Cardiac muscle cell (in vitro differentiated cells and primary cell): ENCODE measurements at regions not wholly inside any gene's neighbourhood (a gene's known extent, or its start where the extent isn't known, plus 50 kb on each side); places are given as distances from the start of the nearest gene placed in this dataset.
A peak's percentile ranks its signal among the peaks of the same experiment; 100 is the strongest.

Source experiments
- DNase-seq, 2 donors: peaks; one replicate each; pipeline versions ENCODE4 v3.0.0 to v3.0.0-alpha.2; 2010 to 2017; ENCODE audit warnings: low read depth in 1 of 2, low spot score in 1 of 2
- H3K27ac ChIP-seq: fragments of 200-600 bp; sonication (generic); 2 replicates; pipeline ENCODE4 v1.5.1; 2016
- H3K27me3 ChIP-seq: fragments of 200-600 bp; sonication (generic); 2 replicates; pipeline ENCODE4 v1.6.0; 2016; ENCODE audit warnings: control low read depth
- H3K36me3 ChIP-seq: fragments of 200-600 bp; sonication (generic); 2 replicates; pipeline ENCODE4 v1.5.1; 2016; ENCODE audit warnings: control low read depth
- H3K4me1 ChIP-seq: fragments of 200-600 bp; sonication (generic); 2 replicates; pipeline ENCODE4 v1.8.1; 2017; ENCODE audit warnings: low read depth, mild to moderate bottlenecking, mixed run types
- H3K4me3 ChIP-seq: fragments of 200-600 bp; sonication (generic); 2 replicates; pipeline ENCODE4 v1.5.1; 2016; ENCODE audit warnings: mild to moderate bottlenecking
- H3K9me3 ChIP-seq: fragments of 200-600 bp; sonication (generic); 2 replicates; pipeline ENCODE4 v1.5.1; 2017; ENCODE audit warnings: low read depth, mild to moderate bottlenecking, control low read depth
- TF ChIP-seq, protein P1 (sequence below): IDR thresholded peaks from 2 replicates; pipeline ENCODE4 v1.5.1; 2012; ENCODE audit warnings: low read depth, mild to moderate bottlenecking, low read length

DNA sequence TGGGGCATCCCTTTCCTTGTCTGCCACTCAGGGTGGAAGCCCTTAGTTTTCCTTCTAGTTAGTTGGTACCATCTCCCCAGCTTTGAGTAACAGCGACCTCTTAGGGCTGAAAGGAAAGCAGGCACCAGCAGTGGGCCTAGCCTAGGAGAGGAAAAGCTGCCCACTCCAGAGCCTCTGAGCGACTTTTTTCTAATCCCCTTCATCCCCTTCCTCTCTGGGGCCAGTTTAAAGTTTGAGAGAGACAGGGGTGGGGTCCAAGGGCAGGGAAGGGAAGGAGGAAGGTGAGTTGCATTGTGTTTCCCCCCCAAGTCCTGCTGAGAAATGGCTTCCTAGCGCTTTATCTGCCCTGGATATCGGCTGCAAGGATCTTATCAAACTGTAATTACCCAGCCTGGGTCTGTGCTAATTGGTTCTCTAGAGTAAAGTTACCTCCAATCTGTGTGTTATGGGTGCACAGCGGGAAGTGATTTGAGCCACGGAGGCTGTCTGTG is 573.9 kb upstream of the CADM1 start:
- Histone ChIP-seq H3K27me3 (no peaks in the 10 kb centered on the region), H3K27ac (no peak overlapping the region), H3K4me1 (peaks cover 7% of the 10 kb centered on the region), H3K36me3 (no peaks in the 10 kb centered on the region), H3K4me3 (no peak overlapping the region), H3K9me3 (no peaks in the 10 kb centered on the region)
- TF ChIP-seq, protein P1, sequence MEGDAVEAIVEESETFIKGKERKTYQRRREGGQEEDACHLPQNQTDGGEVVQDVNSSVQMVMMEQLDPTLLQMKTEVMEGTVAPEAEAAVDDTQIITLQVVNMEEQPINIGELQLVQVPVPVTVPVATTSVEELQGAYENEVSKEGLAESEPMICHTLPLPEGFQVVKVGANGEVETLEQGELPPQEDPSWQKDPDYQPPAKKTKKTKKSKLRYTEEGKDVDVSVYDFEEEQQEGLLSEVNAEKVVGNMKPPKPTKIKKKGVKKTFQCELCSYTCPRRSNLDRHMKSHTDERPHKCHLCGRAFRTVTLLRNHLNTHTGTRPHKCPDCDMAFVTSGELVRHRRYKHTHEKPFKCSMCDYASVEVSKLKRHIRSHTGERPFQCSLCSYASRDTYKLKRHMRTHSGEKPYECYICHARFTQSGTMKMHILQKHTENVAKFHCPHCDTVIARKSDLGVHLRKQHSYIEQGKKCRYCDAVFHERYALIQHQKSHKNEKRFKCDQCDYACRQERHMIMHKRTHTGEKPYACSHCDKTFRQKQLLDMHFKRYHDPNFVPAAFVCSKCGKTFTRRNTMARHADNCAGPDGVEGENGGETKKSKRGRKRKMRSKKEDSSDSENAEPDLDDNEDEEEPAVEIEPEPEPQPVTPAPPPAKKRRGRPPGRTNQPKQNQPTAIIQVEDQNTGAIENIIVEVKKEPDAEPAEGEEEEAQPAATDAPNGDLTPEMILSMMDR: peak; percentile 27
- DNase-seq: peak in 1 of 2 donors; percentile 67

DNA sequence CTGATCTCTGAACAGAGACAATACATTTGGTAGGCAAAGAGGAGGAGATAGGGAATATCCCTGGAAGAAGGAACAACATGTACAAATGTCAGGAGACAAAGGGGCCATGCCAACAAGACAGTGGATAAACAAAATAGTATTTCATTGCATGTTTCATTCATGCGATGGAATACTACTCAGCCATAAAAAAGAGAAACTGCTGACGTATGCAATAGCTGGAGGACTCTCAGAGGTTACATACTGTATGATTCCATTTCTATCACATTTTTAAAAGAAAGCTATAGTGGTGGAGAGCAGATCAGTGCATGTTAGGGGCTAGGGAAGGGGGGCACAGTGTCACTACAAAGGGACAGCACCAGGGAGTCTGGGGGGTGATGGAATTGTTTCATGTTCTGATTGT is 572.9 kb upstream of the CADM1 start:
- DNase-seq: no peak
- Histone ChIP-seq H3K27me3 (no peaks in the 10 kb centered on the region), H3K4me1 (peaks cover 7% of the 10 kb centered on the region), H3K27ac (no peak overlapping the region), H3K36me3 (no peaks in the 10 kb centered on the region), H3K9me3 (no peaks in the 10 kb centered on the region), H3K4me3 (no peak overlapping the region)
- TF ChIP-seq, protein P1: no peak

DNA sequence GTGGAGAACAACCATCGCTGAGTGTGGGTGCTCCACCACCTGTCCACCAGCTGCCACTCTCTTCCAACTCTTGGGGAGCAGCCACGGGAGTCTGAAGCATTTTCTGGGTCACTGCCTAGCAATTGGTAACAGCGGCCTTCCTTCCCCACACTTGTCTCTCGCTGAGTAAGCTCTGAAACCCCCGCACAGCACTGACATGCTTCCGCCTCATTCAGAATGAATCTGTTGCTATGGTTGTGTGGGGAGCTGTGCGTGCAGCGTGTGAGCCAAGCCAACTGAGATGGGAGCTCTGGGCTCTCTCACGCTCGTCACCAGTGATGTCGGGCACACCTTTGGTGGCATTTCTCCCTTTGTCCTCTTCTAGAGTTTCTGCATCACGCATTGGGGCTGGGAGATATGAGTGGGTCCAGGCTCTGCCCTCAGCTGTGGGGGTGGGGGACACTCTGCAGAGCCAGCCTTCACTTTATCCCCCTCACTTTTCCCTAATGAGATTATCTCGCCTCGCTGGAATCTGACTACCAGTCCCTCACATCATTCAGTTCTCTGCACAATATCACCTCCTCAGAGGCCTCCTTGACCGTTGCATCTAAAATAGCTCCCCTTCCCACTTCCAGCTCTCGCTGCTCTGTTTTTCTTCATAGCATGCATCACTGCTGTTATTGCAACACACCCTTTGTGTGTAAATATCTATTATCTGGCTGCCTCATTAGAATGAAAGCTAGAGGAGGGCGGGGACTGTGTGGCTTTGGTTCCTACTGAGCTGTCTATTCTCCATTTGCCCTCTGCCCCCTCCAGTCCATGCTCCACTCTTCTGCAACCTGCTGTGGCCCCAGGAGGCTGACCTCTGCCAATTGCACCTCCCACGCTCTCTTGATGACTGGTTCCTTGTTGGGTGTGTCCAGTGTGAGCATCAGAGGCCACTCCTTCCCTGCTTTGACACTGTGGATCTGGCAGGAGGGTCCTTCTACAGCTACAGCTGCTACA is 569.9 kb upstream of the CADM1 start:
- Histone ChIP-seq H3K27me3 (peaks cover 4% of the 10 kb centered on the region), H3K36me3 (no peaks in the 10 kb centered on the region), H3K4me1 (peaks cover 16% of the 10 kb centered on the region), H3K27ac (peak overlapping the region; percentile 71), H3K4me3 (no peak overlapping the region), H3K9me3 (no peaks in the 10 kb centered on the region)
- peak; percentile 12 to 80 for DNase-seq
- TF ChIP-seq, protein P1: no peak

DNA sequence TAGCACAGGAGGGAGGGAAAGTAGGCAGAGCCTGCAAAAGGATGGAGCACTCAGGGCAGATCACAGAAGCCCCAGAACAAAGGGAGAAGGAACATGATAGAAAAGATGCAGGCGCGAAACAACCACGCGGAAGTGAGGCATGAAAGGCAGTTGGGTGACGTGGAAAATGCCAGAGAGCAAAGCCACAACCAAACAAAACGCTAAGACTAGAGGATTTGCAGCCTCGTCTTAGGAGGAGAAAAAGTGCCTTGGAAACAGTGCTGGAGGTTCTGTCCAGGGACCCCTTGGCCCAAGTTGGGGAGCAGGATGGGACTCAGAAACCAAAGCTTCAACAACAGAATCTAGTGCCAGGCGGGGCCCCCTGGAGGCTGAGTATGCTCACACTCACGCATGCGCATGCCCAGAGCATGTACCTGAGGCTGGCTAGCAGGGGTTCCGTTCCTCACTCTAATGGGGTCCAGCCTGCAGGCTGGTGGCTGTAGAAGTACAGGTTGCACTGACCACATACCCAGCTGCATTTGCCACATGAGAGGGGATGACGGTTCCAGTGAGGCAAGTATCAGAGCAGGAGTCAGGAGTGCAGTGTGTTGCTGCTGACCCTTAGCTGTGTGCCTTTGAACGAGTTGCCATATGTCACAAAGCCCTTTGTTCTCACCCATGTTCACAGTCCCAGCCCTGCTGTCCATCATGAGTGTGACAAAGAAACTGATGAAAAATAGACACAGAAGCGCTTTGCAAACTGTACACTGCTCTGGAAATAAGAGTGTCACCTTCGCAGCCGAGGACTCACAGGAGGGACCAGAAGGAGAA is 568.6 kb upstream of the CADM1 start:
- DNase-seq: no peak
- Histone ChIP-seq H3K27ac (no peak overlapping the region), H3K4me3 (no peak overlapping the region), H3K4me1 (peaks cover 16% of the 10 kb centered on the region), H3K9me3 (no peaks in the 10 kb centered on the region), H3K36me3 (no peaks in the 10 kb centered on the region), H3K27me3 (peaks cover 4% of the 10 kb centered on the region)
- TF ChIP-seq, protein P1: no peak

DNA sequence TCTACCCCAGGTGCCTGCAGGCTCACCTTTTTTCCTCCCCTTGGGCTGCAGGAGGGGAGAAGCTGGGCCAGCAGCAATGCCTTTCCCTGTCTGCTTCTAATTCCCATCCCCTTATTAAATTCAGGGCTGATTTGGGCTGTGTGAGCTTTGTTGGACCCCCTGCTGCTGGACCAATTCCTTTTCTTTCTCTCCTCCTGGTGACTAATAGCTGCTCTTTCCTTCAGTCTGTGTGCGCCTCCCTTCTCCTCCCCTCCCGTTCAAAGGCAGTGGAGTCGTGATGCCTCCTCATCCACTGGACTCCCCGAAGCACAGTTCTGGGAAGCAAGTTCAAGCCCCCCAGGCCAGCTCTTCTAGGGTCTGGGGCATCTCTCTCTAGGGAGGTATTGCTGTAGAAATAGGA is 567.9 kb upstream of the CADM1 start:
- no peak for DNase-seq
- TF ChIP-seq, protein P1: no peak
- H3K27me3 ChIP-seq: peaks cover 4% of the 10 kb centered on the region
- no peaks in the 10 kb centered on the region for H3K36me3 ChIP-seq
- H3K9me3 ChIP-seq: no peaks in the 10 kb centered on the region
- H3K27ac ChIP-seq: no peak overlapping the region
- no peak overlapping the region for H3K4me3 ChIP-seq
- peaks cover 16% of the 10 kb centered on the region for H3K4me1 ChIP-seq
